Kidney (tissue), 13 donors: ENCODE measurements at regions not wholly inside any gene's neighbourhood (a gene's known extent, or its start where the extent isn't known, plus 50 kb on each side); places are given as distances from the start of the nearest gene placed in this dataset.

Experiments
- DNase-seq, 5 donors: peaks; one replicate each; pipeline ENCODE4 v3.0.0-alpha.2; 2013 to 2020
- FAIRE-seq: peaks from 2 replicates; lab custom pipeline; 2012; peaks lifted over from hg19 to GRCh38; lab: Jason Lieb, UNC
- H3K27ac ChIP-seq, 2 donors: one replicate each; pipeline ENCODE4 v1.7.0; 2013; ENCODE audit warnings: low read depth in 2 of 2, low read length in 2 of 2, inconsistent platforms in 1 of 2
- H3K27me3 ChIP-seq: one replicate; pipeline ENCODE4 v1.7.1; 2013; ENCODE audit warnings: low read length, inconsistent platforms; ENCODE audit not compliant: control insufficient read depth, insufficient read depth
- H3K36me3 ChIP-seq, 3 donors: one replicate each; pipeline versions ENCODE4 v1.7.0 to v1.7.1; 2013; ENCODE audit warnings: low read length in 3 of 3, control low read depth in 1 of 3, inconsistent platforms in 1 of 3; ENCODE audit not compliant: insufficient read depth in 3 of 3, control insufficient read depth in 2 of 3
- H3K4me1 ChIP-seq, 3 donors: one replicate each; pipeline versions ENCODE4 v1.7.0 to v1.7.1; 2013; ENCODE audit warnings: low read length in 3 of 3, inconsistent platforms in 1 of 3, low read depth in 1 of 3; ENCODE audit not compliant: control insufficient read depth in 2 of 3, insufficient read depth in 2 of 3
- H3K4me3 ChIP-seq, 3 donors: one replicate each; pipeline versions ENCODE4 v1.7.0 to v1.8.1; 2013; ENCODE audit warnings: low read length in 3 of 3, control low read depth in 1 of 3, inconsistent platforms in 1 of 3
- H3K9ac ChIP-seq, 3 donors: one replicate each; pipeline versions ENCODE4 v1.7.0 to v1.7.1; 2013; ENCODE audit warnings: low read length in 3 of 3, control low read depth in 1 of 3, inconsistent platforms in 1 of 3
- H3K9me3 ChIP-seq, 3 donors: one replicate each; pipeline versions ENCODE4 v1.7.0 to v1.7.1; 2013; ENCODE audit warnings: low read length in 3 of 3, control low read depth in 1 of 3, inconsistent platforms in 1 of 3; ENCODE audit not compliant: control insufficient read depth in 2 of 3, insufficient read depth in 1 of 3
- CTCF ChIP-seq: IDR thresholded peaks from 3 replicates; pipeline ENCODE4 v1.5.1; 2012; ENCODE audit warnings: mild to moderate bottlenecking, moderate library complexity, borderline replicate concordance; ENCODE audit not compliant: insufficient read depth; ENCODE audit errors: extremely low read depth
- intact Hi-C: fragments of 100-400 bp; cut with DNase I; formaldehyde crosslinking; loops from one replicate; pipeline ENCODE4 v1.11.1; 2022
- donor health status: control.
- donor health status: control.
- donor health status: control.
- donor health status: control.
- donor health status: control.
- donor health status: DM: yes; HTN: yes; CAD: no.
- donor health status: Normal renal cell carcinoma (clear cell type).

GRCh38 chr2:8510519-8510918 is 171.3 kb upstream of the ID2 start:
- Histone ChIP-seq H3K9me3 (no peaks in the 10 kb centered on the region), H3K27ac (no peak overlapping the region), H3K9ac (no peak overlapping the region), H3K4me1 (peaks cover 0 to 6% (median 0%) of the 10 kb centered on the region in 3 donors), H3K27me3 (no peaks in the 10 kb centered on the region), H3K36me3 (no peaks in the 10 kb centered on the region), H3K4me3 (no peak overlapping the region)
- FAIRE-seq (no peak), DNase-seq (no peak)
- TF ChIP-seq CTCF = no peak
- intact Hi-C loops = no loop called here

GRCh38 chr2:8511868-8512612 is 169.8 kb upstream of the ID2 start:
- H3K4me3 ChIP-seq = no peak overlapping the region
- peaks cover 0 to 8% (median 3%) of the 10 kb centered on the region in 3 donors for H3K4me1 ChIP-seq
- DNase-seq = no peak
- no peak overlapping the region for H3K27ac ChIP-seq
- H3K27me3 ChIP-seq = no peaks in the 10 kb centered on the region
- H3K9ac ChIP-seq = no peak overlapping the region
- H3K9me3 ChIP-seq = no peaks in the 10 kb centered on the region
- FAIRE-seq = no peak
- intact Hi-C loops = no loop called here
- no peak for TF ChIP-seq CTCF
- no peaks in the 10 kb centered on the region for H3K36me3 ChIP-seq

- Histone ChIP-seq H3K36me3 (no peaks in the 10 kb centered on the region), H3K9me3 (no peaks in the 10 kb centered on the region), H3K9ac (no peak overlapping the region), H3K4me3 (no peak overlapping the region), H3K4me1 (peaks cover 0 to 8% (median 3%) of the 10 kb centered on the region in 3 donors), H3K27me3 (no peaks in the 10 kb centered on the region), H3K27ac (no peak overlapping the region)
- intact Hi-C loops = no loop called here
- no peak for DNase-seq
- FAIRE-seq = no peak
- TF ChIP-seq CTCF = no peak
Measured at GRCh38 chr2:8513601-8514273, 168.1 kb upstream of the ID2 start.
